ENCODE measurements at regions not wholly inside any gene's neighbourhood (a gene's known extent, or its start where the extent isn't known, plus 50 kb on each side); places are given as distances from the start of the nearest gene placed in this dataset.
"Not testable (repeated sequence)": the region's sequence is repeated elsewhere in the genome, so short reads cannot be mapped to it uniquely, and the experiment has no call there.

DNA sequence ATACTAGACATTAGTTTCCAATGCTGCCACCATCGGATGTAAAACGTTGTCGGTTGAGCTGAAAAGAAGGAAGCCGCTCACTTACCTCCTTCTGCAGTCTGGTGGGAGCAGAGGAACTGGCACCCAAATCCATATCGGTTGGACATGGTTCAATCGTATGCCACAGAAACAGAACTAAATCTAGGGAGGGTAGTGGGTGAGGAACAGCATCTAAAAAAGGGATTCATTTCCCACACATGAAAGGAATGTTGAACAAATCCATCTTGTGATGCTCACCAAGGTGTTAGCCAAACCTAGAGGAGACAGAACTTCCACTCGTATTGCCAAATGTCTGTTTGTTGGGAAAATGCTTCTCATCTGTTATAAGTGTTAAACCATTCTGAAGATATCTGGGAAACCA lies 532.7 kb downstream of the NLGN4X start:
- no peak for DNase-seq (ENCODE audit: low spot score)

- DNase-seq (ENCODE audit: low spot score), result no peak
Measured at GRCh38 chrX:5683996-5684395, 544.7 kb downstream of the NLGN4X start.

DNA sequence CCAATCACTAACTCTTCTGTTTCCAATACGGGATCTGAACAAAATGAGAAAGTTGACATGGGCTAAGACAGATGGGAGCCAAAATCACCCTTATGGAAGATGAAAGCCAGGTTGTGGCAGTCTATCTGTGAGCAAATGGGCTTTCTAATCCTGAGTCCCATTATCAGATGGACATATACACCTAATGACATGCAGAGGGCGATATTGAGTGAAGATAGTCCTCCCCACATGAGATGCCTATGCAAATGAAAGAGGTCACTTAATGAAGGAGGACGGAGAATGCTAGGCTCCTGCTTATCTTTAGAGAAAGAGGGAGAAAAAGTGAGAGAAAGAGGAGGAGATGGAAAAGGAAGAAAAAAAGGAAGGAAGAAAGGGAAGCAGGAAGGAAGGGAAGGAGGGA lies 547.5 kb downstream of the NLGN4X start:
- DNase-seq (ENCODE audit: low spot score), result no peak

DNA sequence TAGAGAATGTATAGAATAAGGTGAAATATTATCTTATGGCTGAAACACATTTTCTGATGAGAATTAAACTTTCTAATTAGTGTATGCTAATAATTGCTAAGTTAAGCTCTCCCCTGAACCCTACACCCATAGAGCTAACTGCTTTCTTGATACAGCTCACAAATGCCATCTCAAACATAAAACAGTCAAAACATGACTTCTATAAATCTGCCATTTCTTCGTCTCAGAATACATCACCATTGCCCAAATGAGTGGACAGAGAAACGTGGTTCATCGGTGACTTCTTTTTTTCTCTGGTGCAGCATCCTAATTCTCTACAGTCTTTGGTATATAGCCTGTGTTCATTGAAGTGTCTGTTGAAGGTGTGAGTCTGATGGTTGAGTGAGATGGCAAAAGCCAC lies 554.6 kb downstream of the NLGN4X start:
- no peak for DNase-seq (ENCODE audit: low spot score)

- no peak for DNase-seq (ENCODE audit: low spot score)
Measured at GRCh38 chrX:5672099-5672498, 556.6 kb downstream of the NLGN4X start.

DNA sequence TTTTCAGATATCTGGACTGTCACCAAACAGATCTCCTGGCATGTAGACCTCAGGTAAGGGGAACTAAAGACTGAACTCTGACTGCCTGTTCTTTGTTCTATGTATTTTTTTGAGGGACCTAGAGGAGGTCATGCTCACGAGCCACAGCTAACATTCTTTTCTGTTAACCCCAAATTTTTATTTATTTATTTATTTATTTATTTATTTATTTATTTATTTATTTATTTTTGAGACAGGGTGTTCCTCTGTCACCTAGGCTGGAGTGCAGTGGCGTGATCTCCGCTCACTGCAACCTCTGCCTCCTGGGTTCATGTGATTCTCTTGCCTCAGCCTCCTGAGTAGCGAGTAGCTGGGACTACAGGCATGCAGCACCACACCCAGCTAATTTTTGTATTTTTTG lies 562.0 kb downstream of the NLGN4X start:
- not testable (repeated sequence) for DNase-seq (ENCODE audit: low spot score)

- no peak for DNase-seq (ENCODE audit: low spot score)
Measured at GRCh38 chrX:5656544-5656943, 572.1 kb downstream of the NLGN4X start.

- no peak for DNase-seq (ENCODE audit: low spot score)
Measured at GRCh38 chrX:5650904-5651303, 577.8 kb downstream of the NLGN4X start.

DNA sequence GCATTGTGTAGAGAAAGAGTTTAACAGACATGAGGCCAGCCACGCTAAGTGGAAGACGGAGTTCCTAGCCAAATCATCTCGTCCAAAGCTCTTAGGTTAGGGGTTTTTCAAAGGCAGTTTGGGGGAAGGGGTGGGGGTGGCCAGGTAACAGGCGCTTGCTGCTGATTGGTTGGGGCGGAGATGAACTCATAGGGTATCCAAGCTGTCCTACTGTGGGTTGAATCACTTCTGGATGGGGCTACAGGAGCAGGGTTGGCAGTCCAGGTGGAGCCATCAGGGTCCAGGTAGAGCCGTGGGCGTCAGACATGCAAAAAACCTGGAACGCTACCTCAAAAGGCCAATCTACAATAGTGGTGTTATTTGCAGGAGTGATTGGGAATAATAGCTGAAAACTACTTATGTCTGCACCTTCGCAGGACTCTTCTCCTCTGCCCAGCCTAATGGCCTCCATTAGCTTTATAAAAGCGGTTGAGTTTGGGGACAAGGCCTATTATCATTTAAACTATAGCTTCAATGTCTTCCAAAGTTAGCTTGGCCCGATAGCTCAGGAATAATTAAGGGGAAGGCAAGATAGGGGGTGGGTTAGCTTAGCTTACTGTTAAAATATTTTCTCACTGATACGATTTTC lies 579.6 kb downstream of the NLGN4X start:
- DNase-seq (ENCODE audit: low spot score), result no peak

- DNase-seq (ENCODE audit: low spot score), result no peak
Measured at GRCh38 chrX:5646818-5647217, 581.8 kb downstream of the NLGN4X start.

DNA sequence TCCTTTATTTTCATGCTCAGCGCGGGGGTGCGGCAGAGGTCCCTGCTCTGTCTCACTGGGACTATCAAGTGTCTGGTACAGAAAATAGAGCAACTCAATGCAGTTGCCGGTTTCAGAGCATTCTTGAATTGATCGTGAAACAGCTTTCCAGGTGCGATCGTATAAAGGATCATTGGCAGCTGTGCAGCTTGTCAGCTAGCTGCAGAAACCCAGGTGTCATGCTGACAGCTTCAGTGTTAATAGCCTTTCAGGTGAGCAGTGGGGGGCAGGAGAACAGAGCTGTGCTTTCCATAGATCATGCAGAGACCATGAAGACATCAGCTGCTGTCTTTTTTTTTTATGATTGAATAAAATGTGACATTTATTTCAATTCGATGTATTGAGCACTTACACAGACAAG lies 583.9 kb downstream of the NLGN4X start:
- DNase-seq (ENCODE audit: low spot score), result no peak

GRCh38 chrX:5640071-5640470 lies 588.6 kb downstream of the NLGN4X start:
- DNase-seq (ENCODE audit: low spot score), result no peak

- no peak for DNase-seq (ENCODE audit: low spot score)
Measured at GRCh38 chrX:5638572-5638971, 590.1 kb downstream of the NLGN4X start.

DNA sequence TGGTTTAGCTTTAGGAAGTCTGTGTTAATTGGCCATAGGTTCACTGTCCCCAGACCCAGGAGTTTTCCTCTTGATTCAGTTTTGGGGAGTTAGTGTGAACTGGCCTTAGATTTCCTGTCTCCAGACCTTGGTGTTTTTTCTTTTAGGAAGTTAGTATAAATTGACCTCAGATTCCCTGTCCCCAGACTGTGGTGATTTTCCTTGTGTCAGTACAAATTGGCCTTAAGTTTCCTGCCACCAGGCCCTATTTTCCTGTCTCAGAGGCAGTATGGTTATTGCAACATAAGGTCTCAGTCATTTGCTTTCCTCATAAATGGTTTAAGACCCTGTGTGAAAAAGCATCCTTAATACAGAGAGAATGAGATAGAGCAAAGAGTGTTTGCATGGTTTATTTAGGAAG lies 595.8 kb downstream of the NLGN4X start:
- no peak for DNase-seq (ENCODE audit: low spot score)

DNA sequence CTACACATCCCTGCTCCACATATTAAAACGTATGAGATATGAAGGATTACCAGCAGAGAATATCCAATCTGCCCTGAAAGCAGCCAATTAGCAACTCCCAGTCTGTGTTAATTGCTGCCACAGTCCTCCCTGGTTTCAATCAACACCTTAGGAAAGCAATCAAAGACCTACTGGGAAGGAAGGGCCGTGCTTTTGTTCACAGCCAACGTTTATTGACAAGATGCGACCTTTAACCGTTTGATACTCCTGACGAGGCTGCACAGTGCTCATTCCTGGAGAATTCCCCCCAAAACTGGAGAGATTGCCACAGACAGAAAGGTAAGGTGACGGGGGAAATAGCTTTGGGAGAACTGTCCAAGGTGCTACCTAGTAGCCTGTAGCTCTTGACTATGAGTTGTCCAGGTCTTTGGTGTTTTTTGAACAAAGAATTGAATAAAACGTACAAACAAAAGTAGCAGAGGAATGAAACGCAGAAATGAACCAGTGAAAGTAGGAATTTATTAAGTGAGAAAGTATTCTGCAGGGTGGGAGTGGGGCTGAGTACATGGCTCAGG lies 596.5 kb downstream of the NLGN4X start:
- DNase-seq (ENCODE audit: low spot score), result no peak

- no peak for DNase-seq (ENCODE audit: low spot score)
Measured at GRCh38 chrX:5617666-5618065, 611.0 kb downstream of the NLGN4X start.

DNA sequence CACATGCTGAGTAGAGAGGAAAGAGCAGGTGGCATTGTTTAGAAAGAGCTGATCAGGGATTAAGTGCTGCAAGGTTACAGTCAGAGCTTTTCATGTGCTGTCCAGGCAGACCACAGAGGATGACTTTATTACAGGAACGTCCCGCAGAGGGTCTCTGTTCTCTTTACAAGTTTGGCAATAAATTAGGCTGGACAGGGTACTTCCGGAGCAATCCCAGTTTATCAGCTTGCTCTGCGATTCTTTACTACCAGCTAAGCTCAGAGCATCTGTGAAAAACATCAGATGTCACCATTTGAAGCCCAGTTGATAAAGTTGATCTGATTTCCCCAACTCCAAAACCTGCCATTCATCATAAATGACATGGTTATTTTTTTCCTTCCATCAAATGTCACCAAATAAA lies 633.1 kb downstream of the NLGN4X start:
- no peak for DNase-seq (ENCODE audit: low spot score)

GRCh38 chrX:5586726-5587125 lies 641.9 kb downstream of the NLGN4X start:
- no peak for DNase-seq (ENCODE audit: low spot score)

DNA sequence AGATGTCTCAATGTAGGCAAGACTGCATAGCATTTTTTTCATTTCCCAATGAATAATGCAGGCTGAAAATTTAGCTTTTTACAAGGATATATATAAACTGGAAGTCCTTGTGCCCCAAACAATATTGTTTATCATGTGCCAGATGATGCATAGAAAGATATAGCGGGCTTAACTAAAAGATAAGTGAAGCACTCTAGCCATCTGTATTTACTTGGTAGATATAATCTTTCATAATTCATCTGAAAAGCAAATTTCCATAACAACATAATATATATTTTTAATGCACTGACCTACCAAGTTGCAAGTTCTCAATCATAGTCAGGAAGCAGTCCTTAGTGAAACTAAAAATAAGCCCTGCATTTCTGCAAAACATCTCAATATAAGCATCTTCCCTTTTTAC lies 653.3 kb downstream of the NLGN4X start:
- no peak for DNase-seq (ENCODE audit: low spot score)

GRCh38 chrX:5568934-5569333 lies 659.7 kb downstream of the NLGN4X start:
- DNase-seq (ENCODE audit: low spot score), result no peak

GRCh38 chrX:5559386-5559785 lies 669.3 kb downstream of the NLGN4X start:
- DNase-seq (ENCODE audit: low spot score), result no peak

- no peak for DNase-seq (ENCODE audit: low spot score)
Measured at GRCh38 chrX:5549512-5549911, 679.2 kb downstream of the NLGN4X start.

GRCh38 chrX:5537098-5537497 lies 691.6 kb downstream of the NLGN4X start:
- DNase-seq (ENCODE audit: low spot score), result no peak

DNA sequence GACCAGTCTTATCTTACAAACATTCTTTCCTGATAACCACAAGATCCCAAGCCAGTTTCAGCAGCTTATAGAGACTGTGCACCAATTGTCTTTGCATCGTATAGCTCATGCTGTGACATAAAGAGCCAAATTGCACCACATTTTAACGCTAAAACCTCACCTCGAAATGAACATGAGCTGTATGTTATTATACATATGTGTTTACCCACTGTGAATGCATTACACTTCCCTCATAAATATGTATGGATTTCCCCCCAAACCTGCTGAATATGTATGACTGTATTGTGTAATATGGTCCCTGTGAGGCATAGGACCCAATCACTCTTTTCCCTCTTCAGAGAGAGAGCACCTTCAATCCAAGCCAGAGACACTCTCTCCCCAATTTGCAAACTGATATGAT lies 692.4 kb downstream of the NLGN4X start:
- no peak for DNase-seq (ENCODE audit: low spot score)
